HG02798 (cell line): ENCODE measurements at regions not wholly inside any gene's neighbourhood (a gene's known extent, or its start where the extent isn't known, plus 50 kb on each side); places are given as distances from the start of the nearest gene placed in this dataset.

Experiments used
- ATAC-seq: cut with Tn5 transposase; IDR thresholded peaks from one replicate; pipeline ENCODE4 v1.9.1; 2021; ENCODE audit warnings: mild to moderate bottlenecking; ENCODE audit not compliant: unreplicated experiment, poor library complexity

- ATAC-seq = no peak
These were observed 130.2 kb upstream of the SYNDIG1 start for GRCh38 chr20:24339210-24339641.

- ATAC-seq = no peak
These were observed 131.9 kb upstream of the SYNDIG1 start for GRCh38 chr20:24337551-24337950.

- ATAC-seq = no peak
These were observed 132.4 kb upstream of the SYNDIG1 start for GRCh38 chr20:24337069-24337468.

- no peak for ATAC-seq
These were observed 134.6 kb upstream of the SYNDIG1 start for GRCh38 chr20:24334830-24335229.

- ATAC-seq = no peak
These were observed 136.5 kb upstream of the SYNDIG1 start for GRCh38 chr20:24332956-24333355.

GRCh38 chr20:24331939-24332338 lies 137.5 kb upstream of the SYNDIG1 start:
- no peak for ATAC-seq

GRCh38 chr20:24328901-24329300 lies 140.5 kb upstream of the SYNDIG1 start:
- no peak for ATAC-seq

GRCh38 chr20:24321973-24322372 lies 147.5 kb upstream of the SYNDIG1 start:
- no peak for ATAC-seq

GRCh38 chr20:24318569-24319352 lies 150.7 kb upstream of the SYNDIG1 start:
- no peak for ATAC-seq

- no peak for ATAC-seq
These were observed 152.2 kb upstream of the SYNDIG1 start for GRCh38 chr20:24317224-24317623.

- ATAC-seq = no peak
These were observed 152.7 kb upstream of the SYNDIG1 start for GRCh38 chr20:24316731-24317130.

GRCh38 chr20:24314053-24314452 lies 155.4 kb upstream of the SYNDIG1 start:
- no peak for ATAC-seq

- no peak for ATAC-seq
These were observed 159.8 kb upstream of the SYNDIG1 start for GRCh38 chr20:24309596-24309995.

- no peak for ATAC-seq
These were observed 164.1 kb upstream of the SYNDIG1 start for GRCh38 chr20:24305371-24305770.

GRCh38 chr20:24304291-24304690 lies 165.1 kb upstream of the SYNDIG1 start:
- no peak for ATAC-seq

GRCh38 chr20:24303393-24304170 lies 165.8 kb upstream of the SYNDIG1 start:
- ATAC-seq = no peak

GRCh38 chr20:24297993-24298392 lies 171.4 kb upstream of the SYNDIG1 start:
- ATAC-seq = no peak

- ATAC-seq = no peak
These were observed 172.8 kb upstream of the SYNDIG1 start for GRCh38 chr20:24296477-24297261.

- ATAC-seq = no peak
These were observed 178.4 kb upstream of the SYNDIG1 start for GRCh38 chr20:24291014-24291413.

GRCh38 chr20:24289737-24290481 lies 179.5 kb upstream of the SYNDIG1 start:
- ATAC-seq = no peak
